Endodermal cell (in vitro differentiated cells): ENCODE measurements at regions not wholly inside any gene's neighbourhood (a gene's known extent, or its start where the extent isn't known, plus 50 kb on each side); places are given as distances from the start of the nearest gene placed in this dataset.
"Not testable (repeated sequence)": the region's sequence is repeated elsewhere in the genome, so short reads cannot be mapped to it uniquely, and the experiment has no call there.

Experiments
- DNase-seq: peaks from one replicate; pipeline ENCODE4 v3.0.0-alpha.2; 2017
- H3K27ac ChIP-seq: 2 replicates; pipeline ENCODE4 v1.5.1; 2013; ENCODE audit warnings: mild to moderate bottlenecking, low read depth, low read length, moderate library complexity
- H3K27me3 ChIP-seq: 2 replicates; pipeline ENCODE4 v1.6.1; 2013; ENCODE audit warnings: mild to moderate bottlenecking, low read length, moderate library complexity; ENCODE audit not compliant: insufficient read depth, control insufficient read depth, poor library complexity, severe bottlenecking
- H3K36me3 ChIP-seq: 2 replicates; pipeline ENCODE4 v1.7.0; 2013; ENCODE audit warnings: mild to moderate bottlenecking, low read length, moderate library complexity; ENCODE audit not compliant: control insufficient read depth, insufficient read depth
- H3K4me1 ChIP-seq: one replicate; pipeline ENCODE4 v1.7.0; 2013; ENCODE audit warnings: low read length; ENCODE audit not compliant: control insufficient read depth, insufficient read depth
- H3K4me3 ChIP-seq: 2 replicates; pipeline ENCODE4 v1.5.1; 2013; ENCODE audit warnings: mild to moderate bottlenecking, low read length, moderate library complexity
- H3K9ac ChIP-seq: 2 replicates; pipeline ENCODE4 v1.6.1; 2013; ENCODE audit warnings: mild to moderate bottlenecking, low read length, moderate library complexity; ENCODE audit not compliant: poor library complexity, severe bottlenecking; ENCODE audit errors: extremely low read depth
- H3K9me3 ChIP-seq: 2 replicates; pipeline ENCODE4 v1.6.1; 2013; ENCODE audit warnings: mild to moderate bottlenecking, low read length, moderate library complexity; ENCODE audit not compliant: control insufficient read depth
- H3K27ac Mint-ChIP-seq: 2 replicates; pipeline ENCODE4 v1.8.0; 2020; ENCODE audit warnings: mixed read lengths
- H3K27me3 Mint-ChIP-seq: 2 replicates; pipeline ENCODE4 v1.8.0; 2021; ENCODE audit warnings: mild to moderate bottlenecking, mixed read lengths; ENCODE audit not compliant: insufficient read depth
- H3K36me3 Mint-ChIP-seq: 2 replicates; pipeline ENCODE4 v1.8.0; 2020; ENCODE audit warnings: low read depth, mixed read lengths
- H3K4me1 Mint-ChIP-seq: 2 replicates; pipeline ENCODE4 v1.8.0; 2020; ENCODE audit warnings: mixed read lengths
- H3K4me3 Mint-ChIP-seq: 2 replicates; pipeline ENCODE4 v1.8.0; 2020; ENCODE audit warnings: mild to moderate bottlenecking, moderate library complexity, mixed read lengths
- H3K9me3 Mint-ChIP-seq: 2 replicates; pipeline ENCODE4 v1.8.0; 2020; ENCODE audit warnings: mild to moderate bottlenecking, mixed read lengths
- WGBS, 2 experiments: methylation state at CpG; one replicate each; pipeline versions ENCODE4 v1.1.5 to v1.1.7; 2013; ENCODE audit warnings: missing lambda C conversion rate in 2 of 2, mixed read lengths in 1 of 2; ENCODE audit not compliant: insufficient coverage in 1 of 2, insufficient read length in 1 of 2; 5-methylcytosine and 5-hydroxymethylcytosine counted together

GRCh38 chr21:5230561-5230960 is 5290.8 kb upstream of the TPTE start:
- H3K27me3 ChIP-seq, H3K9ac ChIP-seq, H3K4me1 Mint-ChIP-seq, DNase-seq, H3K36me3 Mint-ChIP-seq, H3K36me3 ChIP-seq, H3K4me3 Mint-ChIP-seq, H3K27me3 Mint-ChIP-seq, H3K4me1 ChIP-seq, H3K27ac Mint-ChIP-seq, H3K27ac ChIP-seq: not testable (repeated sequence)
- H3K9me3 Mint-ChIP-seq: peaks cover 97% of the 10 kb centered on the region
- Histone ChIP-seq H3K9me3 (peaks cover 87% of the 10 kb centered on the region), H3K4me3 (peak overlapping the region; percentile 62)
- 74 to 87% methylated on average over 3 to 4 of the region's 4 CpGs for WGBS, 2 experiments

- H3K9me3 Mint-ChIP-seq: peaks cover 97% of the 10 kb centered on the region
- not testable (repeated sequence) for DNase-seq, H3K36me3 Mint-ChIP-seq, H3K27me3 Mint-ChIP-seq, H3K4me1 ChIP-seq, H3K4me1 Mint-ChIP-seq, H3K4me3 Mint-ChIP-seq, H3K27me3 ChIP-seq, H3K27ac ChIP-seq, H3K9ac ChIP-seq, H3K36me3 ChIP-seq, H3K27ac Mint-ChIP-seq, H3K4me3 ChIP-seq
- WGBS, 2 experiments: 65 to 69% methylated on average over 6 to 9 of the region's 10 CpGs
- H3K9me3 ChIP-seq: peaks cover 85% of the 10 kb centered on the region
These were observed 5290.1 kb upstream of the TPTE start for GRCh38 chr21:5231261-5231660.

GRCh38 chr21:5232176-5232958 is 5289.0 kb upstream of the TPTE start:
- H3K4me1 Mint-ChIP-seq, H3K36me3 Mint-ChIP-seq, DNase-seq, H3K27ac ChIP-seq, H3K27ac Mint-ChIP-seq, H3K27me3 Mint-ChIP-seq, H3K4me3 ChIP-seq, H3K27me3 ChIP-seq, H3K4me1 ChIP-seq, H3K36me3 ChIP-seq, H3K9ac ChIP-seq, H3K4me3 Mint-ChIP-seq: not testable (repeated sequence)
- H3K9me3 Mint-ChIP-seq: peaks cover 97% of the 10 kb centered on the region
- WGBS, 2 experiments: 68 to 83% methylated on average over 4 of the region's 7 CpGs
- H3K9me3 ChIP-seq: peaks cover 85% of the 10 kb centered on the region

- not testable (repeated sequence) for H3K27ac ChIP-seq, H3K4me3 Mint-ChIP-seq, H3K36me3 Mint-ChIP-seq, H3K4me1 Mint-ChIP-seq, H3K4me1 ChIP-seq, DNase-seq, H3K36me3 ChIP-seq, H3K9ac ChIP-seq, H3K27me3 Mint-ChIP-seq, H3K4me3 ChIP-seq, H3K27ac Mint-ChIP-seq, H3K27me3 ChIP-seq
- peaks cover 68% of the 10 kb centered on the region for H3K9me3 ChIP-seq
- H3K9me3 Mint-ChIP-seq: peaks cover 95% of the 10 kb centered on the region
- WGBS, 2 experiments: 60 to 81% methylated on average over 1 to 2 of the region's 2 CpGs
These were observed 5285.6 kb upstream of the TPTE start for GRCh38 chr21:5235761-5236160.

GRCh38 chr21:5236846-5237675 is 5284.3 kb upstream of the TPTE start:
- H3K27ac ChIP-seq, H3K36me3 Mint-ChIP-seq, H3K9ac ChIP-seq, DNase-seq, H3K27ac Mint-ChIP-seq, H3K4me1 ChIP-seq, H3K36me3 ChIP-seq, H3K4me3 ChIP-seq, H3K4me3 Mint-ChIP-seq, H3K4me1 Mint-ChIP-seq, H3K27me3 ChIP-seq, H3K27me3 Mint-ChIP-seq: not testable (repeated sequence)
- H3K9me3 ChIP-seq: peaks cover 65% of the 10 kb centered on the region
- peaks cover 93% of the 10 kb centered on the region for H3K9me3 Mint-ChIP-seq
- 64 to 66% methylated on average over 8 to 9 of the region's 9 CpGs for WGBS, 2 experiments

GRCh38 chr21:5240521-5240920 is 5280.9 kb upstream of the TPTE start:
- not testable (repeated sequence) for H3K4me3 Mint-ChIP-seq, H3K36me3 ChIP-seq, H3K9ac ChIP-seq, H3K36me3 Mint-ChIP-seq, H3K27me3 ChIP-seq, H3K4me1 Mint-ChIP-seq, H3K4me1 ChIP-seq, H3K27me3 Mint-ChIP-seq, DNase-seq, H3K27ac Mint-ChIP-seq, H3K27ac ChIP-seq
- 40 to 70% methylated on average over 2 to 5 of the region's 5 CpGs for WGBS, 2 experiments
- H3K9me3 ChIP-seq: peaks cover 64% of the 10 kb centered on the region
- H3K4me3 ChIP-seq: peak overlapping the region; percentile 29
- H3K9me3 Mint-ChIP-seq: peaks cover 93% of the 10 kb centered on the region
